ENCODE measurements at regions not wholly inside any gene's neighbourhood (a gene's known extent, or its start where the extent isn't known, plus 50 kb on each side); places are given as distances from the start of the nearest gene placed in this dataset.
"Not testable (repeated sequence)": the region's sequence is repeated elsewhere in the genome, so short reads cannot be mapped to it uniquely, and the experiment has no call there.

DNA sequence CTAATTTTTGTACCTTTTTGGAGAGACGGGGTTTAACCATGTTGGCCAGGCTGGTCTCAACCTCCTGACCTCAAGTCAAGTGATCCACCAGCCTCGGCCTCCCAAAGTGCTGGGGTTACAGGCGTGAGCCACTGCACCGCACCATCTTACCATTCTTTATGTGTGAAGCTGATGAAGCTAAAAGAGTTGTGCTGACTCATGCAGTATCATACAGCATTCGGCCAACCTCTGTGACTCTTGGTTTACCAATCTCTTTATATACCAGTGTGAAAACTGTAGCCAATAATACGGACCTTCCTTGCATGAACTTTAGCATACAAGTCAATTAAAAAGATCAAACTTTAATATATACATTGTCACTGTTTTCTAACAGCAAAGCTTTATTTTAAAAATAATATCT, 878.2 kb upstream of the MBL2 start:
- Histone ChIP-seq H3K27me3 (no peaks in the 10 kb centered on the region), H3K4me1 (ENCODE audit: insufficient read depth) (no peaks in the 10 kb centered on the region), H3K36me3 (no peaks in the 10 kb centered on the region), H3K27ac (no peak overlapping the region), H3K4me3 (no peak overlapping the region), H3K9me3 (no peaks in the 10 kb centered on the region)
- intact Hi-C loops (cut with DNase I), result no loop called here
- TF ChIP-seq EP300 (IDR thresholded peaks at IDR 0.05), result no peak
- no peak for DNase-seq
- 90 to 97% (median 93%) methylated on average over 6 of the region's 6 CpGs for WGBS, 3 donors

GRCh38 chr10:53647221-53647620, 874.6 kb upstream of the MBL2 start:
- H3K27ac ChIP-seq; H3K4me1 ChIP-seq (ENCODE audit: insufficient read depth); H3K4me3 ChIP-seq; intact Hi-C loops (cut with DNase I); H3K9me3 ChIP-seq; H3K27me3 ChIP-seq; DNase-seq; H3K36me3 ChIP-seq: not testable (repeated sequence)
- WGBS, 3 donors, result 49 to 67% (median 51%) methylated on average over 8 of the region's 8 CpGs

- WGBS, 3 donors, result 14 to 23% (median 15%) methylated on average over 8 of the region's 8 CpGs
- intact Hi-C loops (cut with DNase I), result no loop called here
- Histone ChIP-seq H3K4me3 (no peak overlapping the region), H3K9me3 (no peaks in the 10 kb centered on the region), H3K36me3 (no peaks in the 10 kb centered on the region), H3K27ac (no peak overlapping the region), H3K4me1 (ENCODE audit: insufficient read depth) (no peaks in the 10 kb centered on the region), H3K27me3 (no peaks in the 10 kb centered on the region)
- DNase-seq, result no peak
- TF ChIP-seq CTCF (IDR thresholded peaks at IDR 0.05) (no peak), EP300 (IDR thresholded peaks at IDR 0.05) (no peak), POLR2A (IDR thresholded peaks at IDR 0.05) (no peak)
Observed at GRCh38 chr10:53646525-53646924, 873.9 kb upstream of the MBL2 start.

- WGBS, 3 donors, result 23 to 38% (median 38%) methylated on average over 1 of the region's 1 CpG
Observed at GRCh38 chr10:53645951-53646350, 873.4 kb upstream of the MBL2 start.

DNA sequence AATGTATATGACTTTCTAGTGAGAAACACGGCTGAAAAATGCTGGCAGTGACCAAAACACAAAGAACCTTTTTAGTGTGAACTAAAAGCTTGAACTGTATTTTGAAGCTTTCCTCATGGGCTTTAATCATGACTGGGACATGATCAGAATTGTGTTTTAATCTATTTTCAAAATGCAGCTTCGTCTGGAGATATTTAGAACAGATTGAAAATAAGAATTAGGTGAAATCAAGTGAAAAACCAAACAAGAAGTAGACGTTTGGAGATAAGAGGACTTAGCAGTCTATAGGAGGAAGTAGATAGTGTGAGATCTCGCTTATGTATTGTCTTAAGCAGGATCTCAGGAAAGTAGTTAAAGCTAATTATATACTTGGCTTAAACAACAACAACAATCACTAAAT, 865.4 kb upstream of the MBL2 start:
- Histone ChIP-seq H3K4me1 (ENCODE audit: insufficient read depth) (no peaks in the 10 kb centered on the region), H3K27ac (no peak overlapping the region), H3K27me3 (no peaks in the 10 kb centered on the region), H3K9me3 (no peaks in the 10 kb centered on the region), H3K36me3 (no peaks in the 10 kb centered on the region), H3K4me3 (no peak overlapping the region)
- intact Hi-C loops (cut with DNase I), result no loop called here
- no peak for DNase-seq
- WGBS, 3 donors, result 44 to 67% (median 50%) methylated on average over 4 of the region's 4 CpGs
- TF ChIP-seq POLR2A (IDR thresholded peaks at IDR 0.05) (no peak), EP300 (IDR thresholded peaks at IDR 0.05) (no peak), CTCF (IDR thresholded peaks at IDR 0.05) (no peak)

More at GRCh38 chr10:53645951-53646350, 873.4 kb upstream of the MBL2 start:
- no peak for DNase-seq
- H3K36me3 ChIP-seq, result no peaks in the 10 kb centered on the region
- H3K4me3 ChIP-seq, result no peak overlapping the region
- H3K27me3 ChIP-seq, result no peaks in the 10 kb centered on the region
- no peak overlapping the region for H3K27ac ChIP-seq
- TF ChIP-seq POLR2A (IDR thresholded peaks at IDR 0.05) (no peak), EP300 (IDR thresholded peaks at IDR 0.05) (no peak), CTCF (IDR thresholded peaks at IDR 0.05) (no peak)
- intact Hi-C loops (cut with DNase I), result no loop called here
- H3K4me1 ChIP-seq (ENCODE audit: insufficient read depth), result no peaks in the 10 kb centered on the region
- no peaks in the 10 kb centered on the region for H3K9me3 ChIP-seq

DNA sequence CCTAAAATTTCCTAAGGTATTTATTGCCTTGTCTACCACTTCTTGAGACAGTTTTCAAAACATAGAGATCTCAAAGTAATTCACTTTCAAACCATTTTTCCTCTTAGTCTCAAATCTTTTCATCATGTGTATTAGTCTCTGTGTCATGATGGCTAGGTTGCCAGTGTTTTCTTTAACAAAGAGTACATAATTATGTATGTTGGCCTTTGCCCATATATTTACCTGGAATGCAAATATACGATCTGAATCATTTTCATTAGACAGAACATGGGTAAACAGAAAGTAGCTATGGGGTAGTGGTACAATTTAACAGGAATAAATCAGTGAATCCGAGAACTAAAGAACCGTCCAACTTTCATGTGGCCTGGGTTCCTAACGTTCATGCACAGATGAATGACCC, 852.1 kb upstream of the MBL2 start:
- Histone ChIP-seq H3K4me3 (no peak overlapping the region), H3K4me1 (ENCODE audit: insufficient read depth) (no peaks in the 10 kb centered on the region), H3K27me3 (no peaks in the 10 kb centered on the region), H3K27ac (no peak overlapping the region), H3K9me3 (no peaks in the 10 kb centered on the region), H3K36me3 (no peaks in the 10 kb centered on the region)
- DNase-seq, result no peak
- WGBS, 3 donors, result 71 to 84% (median 73%) methylated on average over 4 of the region's 4 CpGs
- TF ChIP-seq CTCF (IDR thresholded peaks at IDR 0.05) (no peak), EP300 (IDR thresholded peaks at IDR 0.05) (no peak), POLR2A (IDR thresholded peaks at IDR 0.05) (no peak)
- intact Hi-C loops (cut with DNase I), result no loop called here
